Neural crest cell (in vitro differentiated cells): ENCODE measurements at regions not wholly inside any gene's neighbourhood (a gene's known extent, or its start where the extent isn't known, plus 50 kb on each side); places are given as distances from the start of the nearest gene placed in this dataset.
"Not testable (repeated sequence)": the region's sequence is repeated elsewhere in the genome, so short reads cannot be mapped to it uniquely, and the experiment has no call there.

ENCODE experiments used
- DNase-seq: peaks from one replicate; pipeline ENCODE4 v3.0.0; 2021; ENCODE audit warnings: low read depth, mixed read lengths, low spot score
- H3K27ac Mint-ChIP-seq: one replicate; pipeline ENCODE4 v1.8.0; 2021; ENCODE audit warnings: mild to moderate bottlenecking, mixed read lengths; ENCODE audit not compliant: unreplicated experiment
- H3K27me3 Mint-ChIP-seq: 2 replicates; pipeline ENCODE4 v1.8.0; 2021; ENCODE audit warnings: low read depth, mild to moderate bottlenecking, mixed read lengths
- H3K36me3 Mint-ChIP-seq: 2 replicates; pipeline ENCODE4 v1.8.0; 2021; ENCODE audit warnings: low read depth, mild to moderate bottlenecking, mixed read lengths
- H3K4me1 Mint-ChIP-seq: 2 replicates; pipeline ENCODE4 v1.8.0; 2021; ENCODE audit warnings: mixed read lengths
- H3K4me3 Mint-ChIP-seq: one replicate; pipeline ENCODE4 v1.8.0; 2021; ENCODE audit warnings: mild to moderate bottlenecking, mixed read lengths
- H3K9me3 Mint-ChIP-seq: 2 replicates; pipeline ENCODE4 v1.8.0; 2021; ENCODE audit warnings: mixed read lengths
- CTCF ChIP-seq: fragments of 200-600 bp; sonication (generic); conservative IDR thresholded peaks from 2 replicates; pipeline ENCODE4 v1.5.0; 2021; ENCODE audit warnings: antibody characterized with exemption, mild to moderate bottlenecking

GRCh38 chr9:31210978-31211570 is 1173.4 kb upstream of the ACO1 start:
- TF ChIP-seq CTCF, result no peak
- no peaks in the 10 kb centered on the region for H3K9me3 Mint-ChIP-seq
- no peak for DNase-seq
- H3K27ac Mint-ChIP-seq, result no peak overlapping the region
- no peaks in the 10 kb centered on the region for H3K36me3 Mint-ChIP-seq
- no peaks in the 10 kb centered on the region for H3K27me3 Mint-ChIP-seq
- H3K4me3 Mint-ChIP-seq, result no peak overlapping the region
- no peaks in the 10 kb centered on the region for H3K4me1 Mint-ChIP-seq

GRCh38 chr9:31229976-31230375 is 1154.5 kb upstream of the ACO1 start:
- H3K27ac Mint-ChIP-seq, H3K4me3 Mint-ChIP-seq, H3K9me3 Mint-ChIP-seq, DNase-seq, H3K36me3 Mint-ChIP-seq, H3K4me1 Mint-ChIP-seq, H3K27me3 Mint-ChIP-seq: not testable (repeated sequence)

DNA sequence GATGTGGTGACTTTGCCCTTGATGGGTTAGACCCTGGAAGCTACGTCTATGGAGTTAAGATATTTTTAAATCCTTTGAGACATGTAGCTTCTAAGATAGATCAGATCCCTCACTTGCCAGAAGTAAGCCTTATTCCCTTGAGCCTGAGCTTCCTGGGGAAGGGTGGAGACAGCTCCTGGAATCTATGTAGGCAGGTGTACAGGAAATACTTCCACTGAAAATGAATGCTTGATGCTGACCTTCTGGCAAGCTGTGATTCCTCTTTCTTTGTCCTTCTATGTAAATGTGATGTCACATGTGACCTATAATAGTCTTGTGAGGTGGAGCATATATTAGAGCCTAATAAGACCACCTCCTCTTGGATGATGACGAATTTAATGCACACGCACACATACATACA is 1152.0 kb upstream of the ACO1 start:
- Mint-ChIP-seq H3K36me3 (peaks cover under 1% of the 10 kb centered on the region), H3K9me3 (peaks cover 5% of the 10 kb centered on the region), H3K27me3 (no peaks in the 10 kb centered on the region), H3K4me1 (no peaks in the 10 kb centered on the region), H3K4me3 (no peak overlapping the region), H3K27ac (no peak overlapping the region)
- no peak for DNase-seq
- no peak for TF ChIP-seq CTCF

DNA sequence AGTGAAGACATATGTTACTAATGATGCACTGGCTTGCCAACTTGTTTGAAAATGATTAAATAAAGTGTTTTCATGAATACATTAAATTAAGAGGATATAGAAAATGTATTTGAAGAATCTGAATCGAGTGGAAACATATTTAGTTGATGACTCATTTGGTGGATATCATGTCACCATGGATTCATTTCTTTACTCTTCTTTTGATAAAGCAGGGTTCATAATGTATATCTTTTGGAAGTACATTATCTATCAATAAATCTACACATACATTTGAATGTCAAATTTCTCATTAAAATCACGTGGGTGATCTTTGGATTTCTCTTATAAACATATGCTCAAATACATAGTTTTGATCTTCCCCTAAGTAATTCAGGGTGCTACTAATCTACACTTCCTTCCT is 1148.1 kb upstream of the ACO1 start:
- Mint-ChIP-seq H3K9me3 (no peaks in the 10 kb centered on the region), H3K27ac (no peak overlapping the region), H3K27me3 (no peaks in the 10 kb centered on the region), H3K4me3 (no peak overlapping the region), H3K36me3 (no peaks in the 10 kb centered on the region), H3K4me1 (no peaks in the 10 kb centered on the region)
- no peak for TF ChIP-seq CTCF
- DNase-seq, result no peak

- no peak overlapping the region for H3K4me3 Mint-ChIP-seq
- peaks cover 10% of the 10 kb centered on the region for H3K4me1 Mint-ChIP-seq
- DNase-seq, result no peak
- H3K9me3 Mint-ChIP-seq, result peaks cover 11% of the 10 kb centered on the region
- peaks cover 3% of the 10 kb centered on the region for H3K36me3 Mint-ChIP-seq
- TF ChIP-seq CTCF, result no peak
- H3K27me3 Mint-ChIP-seq, result no peaks in the 10 kb centered on the region
- no peak overlapping the region for H3K27ac Mint-ChIP-seq
Measured at GRCh38 chr9:31243386-31243785, 1141.1 kb upstream of the ACO1 start.

DNA sequence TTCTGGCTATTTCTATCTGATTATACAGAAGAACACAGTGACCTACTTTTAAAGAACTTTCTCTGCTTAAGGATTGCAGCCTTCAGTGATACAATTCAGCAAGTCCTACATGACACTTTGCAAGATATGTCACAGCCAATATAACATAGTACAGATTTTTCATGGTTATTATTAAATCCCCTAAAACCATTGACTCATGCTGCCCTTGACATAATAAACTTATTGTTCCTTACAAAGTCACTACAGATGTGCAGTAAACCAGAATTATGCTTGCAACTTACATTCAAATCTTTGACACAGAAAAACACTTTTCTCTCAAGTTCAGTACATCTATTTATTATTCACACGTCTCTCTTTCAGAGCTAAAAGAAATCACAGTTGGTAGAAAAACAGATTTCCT is 1136.3 kb upstream of the ACO1 start:
- DNase-seq, result no peak
- no peak overlapping the region for H3K4me3 Mint-ChIP-seq
- H3K9me3 Mint-ChIP-seq, result peaks cover 12% of the 10 kb centered on the region
- no peak overlapping the region for H3K27ac Mint-ChIP-seq
- peaks cover 3% of the 10 kb centered on the region for H3K36me3 Mint-ChIP-seq
- no peaks in the 10 kb centered on the region for H3K27me3 Mint-ChIP-seq
- H3K4me1 Mint-ChIP-seq, result peaks cover 19% of the 10 kb centered on the region
- no peak for TF ChIP-seq CTCF
